HepG2 (cell line): ENCODE measurements at regions not wholly inside any gene's neighbourhood (a gene's known extent, or its start where the extent isn't known, plus 50 kb on each side); places are given as distances from the start of the nearest gene placed in this dataset.

Experiments used
- ATAC-seq: fragments of 200-7000 bp; cut with Tn5 transposase; 3 replicates; pipeline ENCODE4 v1.9.1; 2020; ENCODE audit warnings: mild to moderate bottlenecking, moderate library complexity
- BruUV-seq: library from RNA; stranded (reverse); fragments of 400-500 nt; replicated peaks from 2 replicates; lab custom pipeline; 2021; lab: Mats Ljungman, UMichigan
- CTCF ChIA-PET: fragments of 300-600 bp; formaldehyde crosslinking; extraction: SDS; loops from one replicate; lab custom pipeline; 2021; ENCODE audit warnings: low total read pairs, inconsistent platforms, low intra/inter-chr PET ratio; lab: Yijun Ruan, JAX
- POLR2A ChIA-PET: fragments of 350-600 bp; sonication (Branson Sonifier 250); formaldehyde crosslinking; loops from one replicate; lab custom pipeline; 2020; ENCODE audit warnings: antibody characterized with exemption, inconsistent platforms; lab: Yijun Ruan, JAX
- DNase-seq: peaks from one replicate; pipeline ENCODE4 v3.0.0-alpha.2; 2015; ENCODE audit warnings: low spot score
- FAIRE-seq: peaks from 3 replicates; lab custom pipeline; 2011; peaks lifted over from hg19 to GRCh38; lab: Jason Lieb, UNC
- H2AFZ ChIP-seq: one replicate; pipeline ENCODE4 v1.6.1; 2011; ENCODE audit warnings: low read length, inconsistent platforms
- H3K27ac ChIP-seq: fragments of 300-600 bp; 3 replicates; pipeline ENCODE4 v1.8.0; 2011; ENCODE audit warnings: mixed run types, mild to moderate bottlenecking, mixed read lengths, low read length, inconsistent platforms; ENCODE audit not compliant: insufficient read depth; ENCODE audit errors: extremely low read length
- H3K27me3 ChIP-seq, 2 experiments: fragments of 200-600 bp in 1 of 2; 2 replicates in 1 of 2; 3 replicates in 1 of 2; pipeline versions ENCODE4 v1.6.0 to v1.8.0; 2011; ENCODE audit warnings: low read length in 2 of 2, mild to moderate bottlenecking in 2 of 2, moderate library complexity in 2 of 2, inconsistent platforms in 1 of 2; ENCODE audit not compliant: insufficient read depth in 2 of 2, control insufficient read depth in 1 of 2
- H3K36me3 ChIP-seq, 2 experiments: fragments of 200-600 bp in 1 of 2; replicated peaks in 1 of 2; 2 replicates in 1 of 2; 3 replicates in 1 of 2; pipeline versions ENCODE4 v1.5.1 to v1.8.0; 2011; ENCODE audit warnings: low read length in 2 of 2, inconsistent platforms in 1 of 2; ENCODE audit not compliant: insufficient read depth in 2 of 2, control insufficient read depth in 1 of 2
- H3K4me1 ChIP-seq: 2 replicates; pipeline ENCODE4 v1.5.1; 2012; ENCODE audit warnings: low read length, inconsistent platforms; ENCODE audit not compliant: insufficient read depth
- H3K4me2 ChIP-seq: 2 replicates; pipeline ENCODE4 v1.6.0; 2011; ENCODE audit warnings: low read depth, low read length, inconsistent platforms
- H3K4me3 ChIP-seq, 3 experiments: fragments of 200-600 bp in 1 of 3; sonication (generic), shearing (Covaris generic) in 1 of 3; replicated peaks in 1 of 3; 2 replicates each; pipeline ENCODE4 v1.5.1; 2011 to 2016; ENCODE audit warnings: low read length in 3 of 3, inconsistent platforms in 2 of 3, low read depth in 2 of 3, mild to moderate bottlenecking in 2 of 3, control low read depth in 1 of 3, mixed read lengths in 1 of 3; ENCODE audit not compliant: insufficient read depth in 1 of 3
- H3K79me2 ChIP-seq: one replicate; pipeline ENCODE4 v1.6.1; 2011; ENCODE audit warnings: low read length, inconsistent platforms; ENCODE audit not compliant: insufficient read depth
- H3K9ac ChIP-seq: 2 replicates; pipeline ENCODE4 v1.6.0; 2011; ENCODE audit warnings: mild to moderate bottlenecking, low read depth, low read length, inconsistent platforms; ENCODE audit not compliant: insufficient read depth
- H3K9me3 ChIP-seq: 2 replicates; pipeline ENCODE4 v1.5.1; 2012; ENCODE audit warnings: mild to moderate bottlenecking, low read length
- H4K20me1 ChIP-seq: 2 replicates; pipeline ENCODE4 v1.6.0; 2011; ENCODE audit warnings: inconsistent platforms, mild to moderate bottlenecking, low read length, moderate library complexity; ENCODE audit not compliant: insufficient read depth
- HCFC1 ChIP-seq: fragments of 150-350 bp; IDR thresholded peaks from 2 replicates; pipeline ENCODE4 v1.6.1; 2014; ENCODE audit warnings: low read depth, low read length
- HDAC6 ChIP-seq: fragments of 200-600 bp; sonication (generic); IDR thresholded peaks from 2 replicates; pipeline ENCODE4 v1.7.0; 2017; ENCODE audit warnings: mild to moderate bottlenecking, antibody characterized with exemption, low read length, low read depth
- HNRNPUL1 ChIP-seq: fragments of 200-400 bp; formaldehyde crosslinking; IDR thresholded peaks from 2 replicates; pipeline ENCODE4 v1.6.1; 2017; ENCODE audit warnings: low read depth, mild to moderate bottlenecking, low read length, moderate library complexity
- NKX3-1 ChIP-seq: sonication (generic); formaldehyde crosslinking; IDR thresholded peaks from 2 replicates; pipeline ENCODE4 v1.5.0; 2020; ENCODE audit warnings: missing genetic modification reagents
- POLR2AphosphoS2 ChIP-seq: IDR thresholded peaks from 2 replicates; pipeline ENCODE4 v1.6.1; 2011; ENCODE audit warnings: low read depth, low read length, improper control_type of control experiment
- ZFYVE20 ChIP-seq: sonication (generic); formaldehyde crosslinking; IDR thresholded peaks from 2 replicates; pipeline ENCODE4 v1.8.0; 2023; ENCODE audit warnings: low read depth, mild to moderate bottlenecking, moderate library complexity, missing genetic modification reagents, borderline replicate concordance
- ZNF383 ChIP-seq: sonication (generic); formaldehyde crosslinking; IDR thresholded peaks from 2 replicates; pipeline ENCODE4 v1.4.0; 2020; ENCODE audit warnings: missing genetic modification reagents, mild to moderate bottlenecking, borderline replicate concordance
- ZNF7 ChIP-seq: IDR thresholded peaks from 2 replicates; pipeline ENCODE4 v1.6.1; 2016; ENCODE audit warnings: missing biosample characterization, missing genetic modification reagents
- WGBS: methylation state at CpG from one replicate; pipeline ENCODE4 v1.1.6; 2017; ENCODE audit warnings: low lambda C conversion rate; 5-methylcytosine and 5-hydroxymethylcytosine counted together
- in situ Hi-C: cut with HindIII; loops from 2 replicates; pipeline ENCODE4 v1.10.0; 2017; ENCODE audit warnings: low pct_unique_long_range_greater_than_20kb; ENCODE audit not compliant: extremely low pct_ligation_motif_present
- intact Hi-C: fragments of 100-400 bp; cut with micrococcal nuclease; formaldehyde crosslinking; loops from one replicate; pipeline ENCODE4 v1.10.0; 2022; ENCODE audit not compliant: unreplicated experiment
- TF ChIP-seq, protein P1 (sequence below): sonication (generic); formaldehyde crosslinking; IDR thresholded peaks from 2 replicates; pipeline ENCODE4 v1.8.0; 2022; ENCODE audit warnings: missing genetic modification reagents, mild to moderate bottlenecking, borderline replicate concordance

- POLR2A ChIA-PET, result no interaction called here
- DNase-seq, result no peak
- no TSS peak for BruUV-seq
- CTCF ChIA-PET, result no interaction called here
- FAIRE-seq, result no peak
- Histone ChIP-seq H3K36me3 (no peaks in the 10 kb centered on the region), H3K4me2 (no peak overlapping the region), H3K27ac (no peak overlapping the region), H4K20me1 (no peaks in the 10 kb centered on the region), H3K9ac (no peak overlapping the region), H3K9me3 (no peaks in the 10 kb centered on the region), H2AFZ (no peak overlapping the region), H3K79me2 (no peaks in the 10 kb centered on the region), H3K27me3 (peaks cover 0 to 15% of the 10 kb centered on the region in 2 experiments; a peak in 2 of 5 replicates), H3K4me1 (no peaks in the 10 kb centered on the region), H3K4me3 (no peak overlapping the region)
- under 1% methylated on average over 4 of the region's 5 CpGs for WGBS
- no peak for TF ChIP-seq ZNF383 (CRISPR knock-in tag)
- TF ChIP-seq HCFC1, result no peak
- no peak for TF ChIP-seq ZNF7
- TF ChIP-seq, protein P1, sequence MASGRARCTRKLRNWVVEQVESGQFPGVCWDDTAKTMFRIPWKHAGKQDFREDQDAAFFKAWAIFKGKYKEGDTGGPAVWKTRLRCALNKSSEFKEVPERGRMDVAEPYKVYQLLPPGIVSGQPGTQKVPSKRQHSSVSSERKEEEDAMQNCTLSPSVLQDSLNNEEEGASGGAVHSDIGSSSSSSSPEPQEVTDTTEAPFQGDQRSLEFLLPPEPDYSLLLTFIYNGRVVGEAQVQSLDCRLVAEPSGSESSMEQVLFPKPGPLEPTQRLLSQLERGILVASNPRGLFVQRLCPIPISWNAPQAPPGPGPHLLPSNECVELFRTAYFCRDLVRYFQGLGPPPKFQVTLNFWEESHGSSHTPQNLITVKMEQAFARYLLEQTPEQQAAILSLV (CRISPR knock-in tag), result no peak
- intact Hi-C loops, result no loop called here
- no peak for ATAC-seq
- in situ Hi-C loops, result no loop called here
Measured at GRCh38 chr18:76281565-76281964, 213.5 kb downstream of the ZNF516 start.

DNA sequence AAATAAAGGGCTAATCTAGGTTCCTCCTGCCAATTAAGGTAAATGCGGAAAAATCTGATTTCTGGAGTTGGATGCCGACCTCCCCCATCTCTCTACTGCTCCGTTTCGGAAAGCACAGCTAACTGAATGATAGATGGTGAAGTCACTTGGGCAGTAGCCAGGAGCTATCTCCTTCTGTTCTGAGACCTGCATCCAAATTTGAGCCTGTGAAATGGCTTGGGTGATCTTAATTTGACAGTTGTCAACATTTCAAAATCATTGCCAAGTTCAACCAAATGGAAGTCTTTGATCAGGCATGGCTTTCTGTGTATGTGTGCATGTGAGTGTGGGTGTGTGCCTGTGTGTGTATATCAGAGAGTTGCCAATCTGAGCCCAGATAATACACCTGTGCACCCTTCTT is 217.2 kb downstream of the ZNF516 start:
- Histone ChIP-seq H3K4me1 (peaks cover 9% of the 10 kb centered on the region), H3K9me3 (no peaks in the 10 kb centered on the region), H3K4me2 (no peak overlapping the region), H3K36me3 (no peaks in the 10 kb centered on the region), H3K27me3 (peaks cover 0 to 22% of the 10 kb centered on the region in 2 experiments; a peak in 3 of 5 replicates), H3K9ac (no peak overlapping the region), H4K20me1 (no peaks in the 10 kb centered on the region), H3K79me2 (no peaks in the 10 kb centered on the region), H3K27ac (no peak overlapping the region), H2AFZ (no peak overlapping the region), H3K4me3 (no peak overlapping the region)
- DNase-seq (no peak), FAIRE-seq (no peak), ATAC-seq (no peak)
- intact Hi-C loops (loop anchor here (1.0 kb wide), 1 partner anchor 20 kb away; no protein-coding TSS in a partner anchor), in situ Hi-C loops (no loop called here)
- no TSS peak for BruUV-seq
- WGBS, result 0% methylated on average over 4 of the region's 4 CpGs
- CTCF ChIA-PET, result no interaction called here
- TF ChIP-seq NKX3-1 (CRISPR knock-in tag) (no peak), ZFYVE20 (CRISPR knock-in tag) (no peak), HNRNPUL1 (no peak), POLR2AphosphoS2 (no peak), HDAC6 (no peak)
- POLR2A ChIA-PET, result no interaction called here
